H9 (cell line): ENCODE measurements at regions not wholly inside any gene's neighbourhood (a gene's known extent, or its start where the extent isn't known, plus 50 kb on each side); places are given as distances from the start of the nearest gene placed in this dataset.

ENCODE experiments used
- DNase-seq: peaks from one replicate; pipeline ENCODE4 v3.0.0-alpha.2; 2017
- H2AFZ ChIP-seq: one replicate; pipeline ENCODE4 v1.6.1; 2013; ENCODE audit warnings: mild to moderate bottlenecking, low read length, control low read depth, moderate library complexity
- H2AK5ac ChIP-seq: 2 replicates; pipeline ENCODE4 v1.6.1; 2013; ENCODE audit warnings: low read length, control low read depth, mixed read lengths; ENCODE audit not compliant: insufficient read length
- H2BK120ac ChIP-seq: one replicate; pipeline ENCODE4 v1.6.1; 2013; ENCODE audit warnings: low read depth, mild to moderate bottlenecking, low read length, control low read depth, inconsistent platforms; ENCODE audit not compliant: poor library complexity, severe bottlenecking
- H2BK12ac ChIP-seq: 2 replicates; pipeline ENCODE4 v1.6.1; 2013; ENCODE audit warnings: low read length, control low read depth, mixed read lengths, low read depth; ENCODE audit not compliant: insufficient read length
- H2BK15ac ChIP-seq: 2 replicates; pipeline ENCODE4 v1.6.1; 2013; ENCODE audit warnings: low read depth, low read length, control low read depth
- H2BK20ac ChIP-seq: one replicate; pipeline ENCODE4 v1.6.1; 2013; ENCODE audit warnings: low read depth, mild to moderate bottlenecking, low read length, control low read depth, inconsistent platforms; ENCODE audit not compliant: poor library complexity, severe bottlenecking
- H2BK5ac ChIP-seq: 2 replicates; pipeline ENCODE4 v1.6.1; 2013; ENCODE audit warnings: low read length, control low read depth, mixed read lengths; ENCODE audit not compliant: insufficient read length
- H3K14ac ChIP-seq: 2 replicates; pipeline ENCODE4 v1.6.1; 2013; ENCODE audit warnings: low read length, control low read depth; ENCODE audit not compliant: insufficient read depth
- H3K18ac ChIP-seq: 2 replicates; pipeline ENCODE4 v1.6.1; 2013; ENCODE audit warnings: low read depth, mild to moderate bottlenecking, mixed read lengths, low read length, control low read depth; ENCODE audit not compliant: insufficient read length
- H3K23ac ChIP-seq: 2 replicates; pipeline ENCODE4 v1.6.1; 2013; ENCODE audit warnings: low read length, control low read depth, mixed read lengths, low read depth; ENCODE audit not compliant: insufficient read length
- H3K23me2 ChIP-seq: 2 replicates; pipeline ENCODE4 v1.6.1; 2013; ENCODE audit warnings: low read depth, mild to moderate bottlenecking, mixed read lengths, low read length, control low read depth; ENCODE audit not compliant: insufficient read length, poor library complexity, severe bottlenecking
- H3K27ac ChIP-seq: 2 replicates; pipeline ENCODE4 v1.5.1; 2013; ENCODE audit warnings: low read length, control low read depth, mixed read lengths, low read depth; ENCODE audit not compliant: insufficient read length
- H3K27me3 ChIP-seq: 2 replicates; pipeline ENCODE4 v1.6.1; 2013; ENCODE audit warnings: low read length, control low read depth, inconsistent platforms; ENCODE audit not compliant: insufficient read depth
- H3K4ac ChIP-seq: 2 replicates; pipeline ENCODE4 v1.6.1; 2013; ENCODE audit warnings: low read depth, mild to moderate bottlenecking, control low read depth, inconsistent platforms, low read length, moderate library complexity
- H3K4me1 ChIP-seq: 2 replicates; pipeline ENCODE4 v1.6.1; 2013; ENCODE audit warnings: low read length, control low read depth, inconsistent platforms; ENCODE audit not compliant: insufficient read depth
- H3K4me2 ChIP-seq: 2 replicates; pipeline ENCODE4 v1.6.1; 2013; ENCODE audit warnings: low read length, control low read depth, mixed read lengths; ENCODE audit not compliant: insufficient read length, insufficient read depth
- H3K56ac ChIP-seq: 2 replicates; pipeline ENCODE4 v1.6.1; 2013; ENCODE audit warnings: low read depth, mild to moderate bottlenecking, mixed read lengths, low read length, control low read depth; ENCODE audit not compliant: insufficient read length
- H3K79me1 ChIP-seq: 2 replicates; pipeline ENCODE4 v1.6.1; 2013; ENCODE audit warnings: low read depth, mild to moderate bottlenecking, moderate library complexity, low read length, control low read depth, inconsistent platforms; ENCODE audit not compliant: insufficient read depth, poor library complexity, severe bottlenecking
- H3K79me2 ChIP-seq: 2 replicates; pipeline ENCODE4 v1.6.1; 2013; ENCODE audit warnings: low read length, control low read depth, inconsistent platforms; ENCODE audit not compliant: insufficient read depth
- H3K9ac ChIP-seq: 2 replicates; pipeline ENCODE4 v1.6.1; 2013; ENCODE audit warnings: low read length, control low read depth, mixed read lengths; ENCODE audit not compliant: insufficient read length; ENCODE audit errors: extremely low read depth
- H3K9me3 ChIP-seq: one replicate; pipeline ENCODE4 v1.6.1; 2013; ENCODE audit warnings: low read depth, low read length, inconsistent platforms; ENCODE audit not compliant: control insufficient read depth
- H3T11ph ChIP-seq: one replicate; pipeline ENCODE4 v1.6.1; 2013; ENCODE audit warnings: mild to moderate bottlenecking, low read length, control low read depth, inconsistent platforms
- H4K20me1 ChIP-seq: one replicate; pipeline ENCODE4 v1.6.1; 2013; ENCODE audit not compliant: control insufficient read depth, insufficient read length, insufficient read depth
- H4K5ac ChIP-seq: 2 replicates; pipeline ENCODE4 v1.6.1; 2013; ENCODE audit warnings: low read depth, mild to moderate bottlenecking, mixed read lengths, low read length, control low read depth; ENCODE audit not compliant: insufficient read length
- H4K8ac ChIP-seq: replicated peaks from 2 replicates; pipeline ENCODE4 v1.6.1; 2013; ENCODE audit warnings: low read length, control low read depth, mixed read lengths, low read depth; ENCODE audit not compliant: insufficient read length
- H4K91ac ChIP-seq: 2 replicates; pipeline ENCODE4 v1.6.1; 2013; ENCODE audit warnings: low read depth, mild to moderate bottlenecking, moderate library complexity, mixed read lengths, low read length, control low read depth; ENCODE audit not compliant: insufficient read length
- H3K27ac Mint-ChIP-seq, 3 experiments: 2 replicates in 2 of 3; 3 replicates in 1 of 3; pipeline ENCODE4 v1.8.0; 2020 to 2021; ENCODE audit warnings: mixed read lengths in 3 of 3, mild to moderate bottlenecking in 1 of 3, moderate library complexity in 1 of 3
- H3K27me3 Mint-ChIP-seq: 2 replicates; pipeline ENCODE4 v1.8.0; 2021; ENCODE audit warnings: low read depth, mild to moderate bottlenecking, moderate library complexity, mixed read lengths
- H3K36me3 Mint-ChIP-seq, 3 experiments: 2 replicates in 2 of 3; 3 replicates in 1 of 3; pipeline ENCODE4 v1.8.0; 2020 to 2021; ENCODE audit warnings: low read depth in 3 of 3, mixed read lengths in 3 of 3; ENCODE audit not compliant: insufficient read depth in 1 of 3
- H3K4me1 Mint-ChIP-seq, 2 experiments: 2 replicates each; pipeline ENCODE4 v1.8.0; 2020; ENCODE audit warnings: mixed read lengths in 2 of 2
- H3K4me3 Mint-ChIP-seq, 2 experiments: 2 replicates in 1 of 2; 3 replicates in 1 of 2; pipeline ENCODE4 v1.8.0; 2020 to 2021; ENCODE audit warnings: mild to moderate bottlenecking in 2 of 2, mixed read lengths in 2 of 2, moderate library complexity in 1 of 2
- H3K9me3 Mint-ChIP-seq, 2 experiments: 2 replicates in 1 of 2; 3 replicates in 1 of 2; pipeline ENCODE4 v1.8.0; 2020; ENCODE audit warnings: mild to moderate bottlenecking in 2 of 2, mixed read lengths in 2 of 2, moderate library complexity in 1 of 2
- CTCF ChIP-seq: fragments of 200-600 bp; sonication (generic); conservative IDR thresholded peaks from 3 replicates; pipeline ENCODE4 v1.8.0; 2021; ENCODE audit warnings: antibody characterized with exemption, mild to moderate bottlenecking
- WGBS: extraction: QIAGEN DNeasy Blood & Tissue Kit; methylation state at CpG from one replicate; pipeline ENCODE4 v1.1.7; 2013; ENCODE audit warnings: missing lambda C conversion rate, low lambda C conversion rate, mixed read lengths; ENCODE audit not compliant: insufficient read length; ENCODE audit errors: extremely low coverage; 5-methylcytosine and 5-hydroxymethylcytosine counted together

- no peak for DNase-seq
- Mint-ChIP-seq H3K36me3 (no peaks in the 10 kb centered on the region), H3K27me3 (no peaks in the 10 kb centered on the region), H3K4me1 (peaks cover 11 to 14% of the 10 kb centered on the region in 2 experiments), H3K9me3 (no peaks in the 10 kb centered on the region), H3K27ac (no peak overlapping the region; a peak in 1 of 7 replicates), H3K4me3 (no peak overlapping the region)
- TF ChIP-seq CTCF = no peak
- Histone ChIP-seq H4K20me1 (no peaks in the 10 kb centered on the region), H3K79me2 (no peaks in the 10 kb centered on the region), H3K56ac (no peak overlapping the region), H3K4me1 (no peaks in the 10 kb centered on the region; the same call in 1 of the 2 replicates), H2BK12ac (no peak overlapping the region), H3K23me2 (no peaks in the 10 kb centered on the region), H3K18ac (no peak overlapping the region), H3K27ac (no peak overlapping the region), H3K27me3 (no peaks in the 10 kb centered on the region), H3T11ph (no peak overlapping the region), H2AFZ (no peak overlapping the region), H2BK120ac (no peak overlapping the region), H2BK5ac (no peak overlapping the region), H2BK20ac (no peak overlapping the region), H4K5ac (no peak overlapping the region), H4K91ac (no peak overlapping the region), H3K4me2 (no peak overlapping the region), H3K23ac (no peak overlapping the region), H2AK5ac (no peak overlapping the region), H3K9me3 (no peaks in the 10 kb centered on the region), H3K14ac (no peak overlapping the region), H4K8ac (no peak overlapping the region), H3K79me1 (no peaks in the 10 kb centered on the region), H3K4ac (no peak overlapping the region), H2BK15ac (no peak overlapping the region), H3K9ac (no peak overlapping the region)
- WGBS = no CpG with 5 or more reads among the region's 3 CpGs
Observed at GRCh38 chr7:115682507-115682906, 348.1 kb downstream of the TFEC start.
